Lung microvascular endothelial cell (primary cell): ENCODE measurements at regions not wholly inside any gene's neighbourhood (a gene's known extent, or its start where the extent isn't known, plus 50 kb on each side); places are given as distances from the start of the nearest gene placed in this dataset.
"Not testable (repeated sequence)": the region's sequence is repeated elsewhere in the genome, so short reads cannot be mapped to it uniquely, and the experiment has no call there.

ENCODE experiments used
- DNase-seq, 2 donors: peaks; one replicate each; pipeline versions ENCODE4 v3.0.0 to v3.0.0-alpha.2; 2010; ENCODE audit warnings: low read depth in 2 of 2

DNA sequence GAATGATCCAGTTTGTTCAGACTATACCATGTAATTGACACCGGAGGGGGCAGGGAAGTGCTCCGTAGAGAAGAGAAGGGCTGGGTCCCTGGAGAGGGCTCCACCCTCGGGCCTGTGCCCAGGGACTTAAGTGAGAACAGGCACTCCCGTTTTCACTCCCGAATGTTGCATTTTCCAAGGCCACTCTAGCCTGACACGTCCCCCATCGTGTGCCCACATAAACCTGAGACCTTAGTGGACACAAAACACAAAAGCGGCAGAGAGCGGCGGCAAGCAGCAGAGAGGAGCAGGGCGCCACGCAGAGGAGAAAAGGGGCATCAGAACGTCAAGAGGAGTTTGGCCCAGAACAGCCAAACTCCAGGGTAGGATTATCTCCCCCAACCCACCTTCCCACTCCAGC lies 1405.1 kb downstream of the GRIK2 start:
- DNase-seq, result no peak

DNA sequence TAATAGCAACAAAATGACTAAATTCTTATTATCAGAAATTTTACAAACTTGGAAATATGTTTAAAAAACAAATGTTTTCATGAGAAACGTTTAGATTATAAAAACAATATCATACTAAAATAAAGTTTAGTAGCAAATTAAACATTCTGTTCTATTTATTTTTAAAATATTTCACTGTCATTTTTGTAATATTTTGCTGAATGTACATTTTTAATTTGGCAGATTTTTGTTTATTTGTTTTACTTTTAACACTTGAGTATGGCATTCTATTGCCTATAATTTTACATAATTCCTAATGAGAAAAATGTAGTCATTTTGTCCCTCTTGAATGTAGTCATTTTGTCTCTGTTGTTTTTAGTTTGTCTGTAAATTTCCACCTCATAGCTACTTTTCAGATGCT lies 1400.2 kb downstream of the GRIK2 start:
- DNase-seq, result no peak

DNA sequence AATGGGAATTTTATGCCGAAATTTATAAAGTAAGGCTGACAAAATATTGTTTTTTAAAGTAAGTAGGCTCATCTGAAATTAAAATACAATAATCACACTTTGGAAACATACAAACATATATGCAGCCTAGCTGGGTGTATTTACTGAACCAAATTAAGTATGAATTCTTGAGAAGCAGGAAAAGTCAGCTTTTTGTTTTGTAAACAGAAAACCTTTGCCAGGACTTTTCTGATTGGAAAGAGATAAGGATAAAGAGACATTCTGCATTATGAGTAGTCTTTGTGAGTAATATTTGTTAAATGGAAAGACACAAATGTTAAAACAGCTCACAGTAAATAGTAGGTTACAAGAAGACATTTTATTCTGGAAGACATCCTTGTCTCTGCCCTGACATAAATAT lies 1380.8 kb downstream of the GRIK2 start:
- DNase-seq, result no peak

DNA sequence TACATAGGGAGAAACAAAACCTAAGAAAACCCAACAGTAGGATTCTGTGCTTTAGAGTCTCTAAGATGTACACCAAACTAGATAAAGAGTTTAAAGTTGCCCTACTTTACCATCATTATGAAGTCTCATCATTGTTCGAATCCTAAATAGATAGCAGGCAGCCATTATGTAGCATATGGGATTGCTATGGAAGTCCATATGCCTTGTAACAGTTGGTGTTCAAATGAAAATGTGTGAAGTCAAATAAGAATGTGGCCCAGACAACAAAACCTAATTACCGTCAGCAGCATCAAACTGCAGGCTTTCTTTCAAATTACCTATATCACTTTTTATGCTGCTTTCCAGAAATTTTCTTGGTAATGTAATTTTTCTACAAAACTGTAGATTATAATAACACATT lies 1380.1 kb downstream of the GRIK2 start:
- no peak for DNase-seq

DNA sequence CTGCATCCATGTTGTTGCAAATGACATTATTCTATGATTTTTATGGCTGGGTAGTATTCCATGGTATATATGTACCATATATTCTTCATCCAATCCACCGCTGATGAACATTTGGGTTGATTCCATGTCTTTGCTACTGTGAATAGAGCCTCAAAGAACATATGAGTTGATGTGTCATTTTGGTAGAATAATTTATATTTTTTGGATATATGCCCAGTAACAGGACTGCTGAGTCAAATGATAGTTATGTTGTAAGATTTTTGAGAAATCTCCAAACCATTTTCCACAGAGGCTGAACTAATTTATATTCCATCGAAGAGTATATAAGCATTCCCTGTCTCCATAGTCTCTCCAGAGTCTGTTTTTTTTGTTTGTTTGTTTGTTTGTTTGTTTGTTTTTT lies 1373.5 kb downstream of the GRIK2 start:
- no peak for DNase-seq

DNA sequence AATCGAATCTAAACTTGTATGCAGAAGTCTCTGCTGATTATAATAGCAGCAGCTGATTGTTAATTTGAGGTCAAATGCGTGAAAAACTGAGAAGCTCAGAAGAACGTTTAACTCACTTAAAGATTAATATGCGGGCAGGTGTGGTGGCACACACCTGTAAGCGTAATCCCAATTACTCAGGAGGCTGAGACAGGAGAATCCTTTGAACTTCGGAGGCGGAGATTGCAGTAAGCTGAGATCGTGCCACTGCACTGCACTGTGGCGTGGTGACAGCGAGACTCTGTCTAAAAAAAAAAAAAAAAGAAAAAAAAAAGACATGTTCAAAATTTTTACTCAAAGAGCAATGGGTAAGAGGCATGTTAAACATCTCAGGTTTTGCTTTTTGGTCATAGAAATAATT lies 1370.8 kb downstream of the GRIK2 start:
- DNase-seq, result no peak

DNA sequence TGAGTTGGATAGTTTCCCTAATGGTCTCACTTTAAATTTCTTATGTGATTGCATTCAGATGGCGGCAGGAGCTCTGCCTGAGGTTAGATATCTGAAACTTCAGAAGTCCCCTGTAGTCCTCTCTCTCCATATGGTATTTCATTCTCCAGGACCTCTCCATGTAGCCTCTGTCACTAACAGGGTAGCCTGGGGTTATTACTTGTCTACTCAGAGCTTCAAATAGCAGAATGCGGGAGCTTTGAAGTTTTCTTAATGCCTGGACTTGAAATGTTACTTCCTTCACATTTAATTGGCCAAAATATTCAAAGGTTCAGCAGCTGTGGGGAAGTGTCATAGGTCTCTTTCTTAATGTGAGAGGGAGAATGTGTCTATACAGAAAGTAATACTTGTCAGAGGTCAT lies 1370.4 kb downstream of the GRIK2 start:
- DNase-seq, result no peak

DNA sequence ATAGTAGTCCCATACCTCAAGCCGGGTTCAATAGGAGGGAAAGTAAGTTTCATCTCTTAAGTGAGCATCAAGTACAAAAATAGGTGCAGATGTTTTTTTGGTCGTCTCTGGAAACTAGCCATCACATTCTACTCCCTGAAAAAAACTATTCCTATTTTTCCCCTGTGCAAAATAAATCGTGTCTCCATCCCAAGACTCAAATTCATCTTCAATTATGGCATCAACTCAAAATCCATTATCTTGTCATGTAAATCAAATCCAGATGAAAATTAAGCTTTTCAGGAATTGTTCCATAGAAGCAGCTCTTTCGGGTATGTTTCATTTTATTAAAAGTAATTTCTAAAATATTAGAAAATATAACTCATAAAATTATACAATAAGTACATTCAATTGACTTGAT lies 1368.4 kb downstream of the GRIK2 start:
- no peak for DNase-seq

DNA sequence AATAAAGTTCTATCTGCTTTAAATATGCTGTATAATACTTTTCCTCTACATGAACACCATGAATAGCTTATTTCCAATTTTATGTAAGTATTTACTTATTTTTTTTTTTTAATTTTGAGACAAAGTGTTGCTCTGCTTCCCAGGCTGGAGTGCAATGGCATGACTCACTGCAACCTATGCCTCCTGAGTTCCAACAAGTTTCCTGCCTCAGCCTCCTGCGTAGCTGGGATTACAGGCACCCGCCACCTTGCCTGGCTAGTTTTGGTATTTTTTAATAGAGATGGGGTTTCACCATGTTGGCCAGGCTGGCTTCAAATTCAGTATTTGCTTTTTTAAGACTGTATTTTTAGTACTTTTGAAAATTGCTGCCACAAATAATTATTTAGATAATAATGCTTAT lies 1365.9 kb downstream of the GRIK2 start:
- DNase-seq, result no peak

DNA sequence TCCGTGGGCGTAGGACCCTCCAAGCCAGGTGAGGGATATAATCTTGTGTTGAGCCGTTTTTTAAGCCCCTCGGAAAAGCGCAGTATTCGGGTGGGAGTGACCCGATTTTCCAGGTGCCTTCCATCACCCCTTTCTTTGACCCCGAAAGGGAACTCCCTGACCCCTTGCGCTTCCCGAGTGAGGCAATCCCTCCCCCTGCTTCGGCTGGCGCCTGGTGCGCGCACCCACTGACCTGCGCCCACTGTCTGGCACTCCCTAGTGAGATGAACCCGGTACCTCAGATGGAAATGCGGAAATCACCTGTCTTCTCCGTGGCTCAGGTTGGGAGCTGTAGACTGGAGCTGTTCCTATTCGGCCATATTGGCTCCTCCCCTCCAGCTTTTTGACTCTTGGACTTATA lies 1365.0 kb downstream of the GRIK2 start:
- DNase-seq, result not testable (repeated sequence)

DNA sequence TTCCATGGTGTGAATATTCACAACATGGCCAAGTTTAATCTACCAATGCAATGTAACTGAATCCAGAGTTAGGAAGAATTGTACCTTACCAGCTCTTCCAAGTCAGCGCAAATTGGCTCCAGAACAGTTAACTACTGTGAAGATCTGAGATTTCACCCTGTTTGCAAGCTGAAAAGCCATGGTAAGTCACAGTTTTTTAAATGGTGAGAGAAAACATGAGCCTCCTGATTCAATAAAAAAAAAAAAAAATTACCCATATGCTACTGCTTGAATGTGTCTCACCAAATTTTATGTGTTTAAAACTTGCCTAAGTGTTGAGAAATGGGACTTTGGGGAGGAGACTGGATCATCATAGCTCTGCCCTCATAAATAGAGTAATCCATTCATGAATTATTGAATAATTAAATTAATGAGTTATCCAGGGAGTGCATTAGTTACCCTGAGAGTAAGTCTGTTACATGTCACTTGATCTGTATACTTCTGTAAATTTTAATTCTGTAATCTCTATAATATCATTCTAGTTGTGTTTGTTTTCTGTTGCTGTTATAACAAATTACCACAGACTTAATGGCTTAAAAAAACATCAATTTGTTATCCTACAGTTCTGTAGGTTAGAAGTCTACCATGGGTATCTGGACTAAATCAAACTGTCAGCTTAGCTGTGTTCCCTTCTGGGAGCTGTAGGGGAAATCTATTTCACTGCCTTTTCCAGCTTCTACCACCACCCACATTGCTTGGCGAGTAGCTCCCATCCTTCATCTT lies 1355.9 kb downstream of the GRIK2 start:
- no peak for DNase-seq

DNA sequence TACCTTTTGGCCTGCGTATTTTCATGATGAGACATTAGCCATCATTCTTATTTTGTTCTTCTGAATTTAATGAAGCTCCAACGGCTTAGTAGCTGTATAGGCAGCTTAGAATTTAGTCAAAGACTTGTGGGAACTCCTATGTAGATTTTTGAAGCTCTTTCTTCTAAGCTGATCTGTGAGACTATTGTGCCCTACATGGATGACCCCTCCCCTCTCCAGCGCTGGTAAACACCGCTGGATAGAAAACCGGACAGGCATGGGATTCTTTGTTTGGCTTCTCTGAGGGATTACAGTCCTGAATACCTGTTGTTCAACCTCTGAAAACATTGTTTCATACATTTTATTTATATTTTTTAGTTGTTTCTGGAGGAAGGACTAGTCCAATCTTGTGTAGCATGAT lies 1353.4 kb downstream of the GRIK2 start:
- DNase-seq, result no peak

DNA sequence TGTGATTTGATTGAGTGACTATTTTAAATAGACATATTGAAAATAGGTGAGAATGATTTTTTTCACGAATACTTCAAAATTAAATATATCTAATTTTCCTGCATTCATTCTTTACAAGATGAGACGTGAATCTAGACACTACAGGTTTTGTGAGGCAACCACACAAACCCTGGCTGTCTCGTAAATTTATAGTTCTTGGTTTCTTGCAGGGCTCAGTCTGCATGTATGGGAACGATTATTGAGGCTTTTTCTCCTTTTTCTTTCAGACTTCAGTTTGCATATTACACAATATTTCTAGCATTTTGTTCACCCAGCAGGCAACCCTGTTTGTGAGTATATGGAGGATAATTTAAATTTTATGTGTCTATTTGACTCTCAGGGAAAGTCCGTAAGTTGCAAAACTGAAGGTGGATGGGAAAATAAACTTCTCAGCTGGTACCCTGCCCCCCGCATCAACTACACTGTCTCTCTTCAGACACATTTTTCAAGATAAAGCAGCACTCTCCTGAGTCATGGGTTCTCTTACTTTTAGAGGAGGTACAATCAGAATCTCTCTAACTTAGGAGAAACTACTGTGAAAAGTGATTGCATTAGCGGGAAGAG lies 1349.3 kb downstream of the GRIK2 start:
- no peak for DNase-seq

DNA sequence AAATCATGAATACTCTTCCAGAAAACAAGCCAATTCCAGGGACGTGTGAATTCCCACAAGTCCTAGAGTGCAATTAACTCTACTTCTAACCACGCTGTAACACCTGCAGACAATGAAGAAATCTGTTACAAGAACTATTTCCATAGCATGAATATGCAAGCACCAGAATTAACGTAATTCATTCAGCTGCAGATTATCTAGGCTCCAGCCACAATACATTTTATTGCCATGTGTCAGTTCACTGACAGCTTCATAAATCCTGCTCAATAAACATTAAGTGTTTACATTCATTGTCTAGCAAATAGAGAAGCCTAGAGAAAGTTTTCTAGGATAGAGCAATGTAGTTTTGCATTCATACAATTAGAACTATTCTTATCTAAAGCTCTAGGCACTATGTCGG lies 1348.5 kb downstream of the GRIK2 start:
- DNase-seq, result no peak

DNA sequence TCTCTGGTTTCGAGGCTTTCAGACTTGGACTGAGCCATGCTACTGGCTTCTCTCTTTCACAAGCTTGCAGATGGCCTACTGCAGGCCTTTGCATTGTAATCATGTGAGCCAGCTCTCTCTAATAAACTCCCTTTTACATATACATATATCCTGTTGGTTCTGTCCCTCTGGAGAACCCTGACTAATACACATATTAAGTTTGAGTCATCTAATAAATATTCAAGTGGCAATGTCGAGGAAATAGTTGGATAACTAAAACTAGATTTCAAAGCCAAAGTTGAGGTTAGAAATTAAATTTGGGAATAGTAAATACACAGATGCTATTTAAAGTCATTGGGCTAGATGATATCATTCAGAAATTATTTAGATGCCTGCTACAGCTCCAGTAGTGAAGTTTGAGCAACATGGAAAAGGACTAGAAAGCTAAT lies 1343.4 kb downstream of the GRIK2 start:
- no peak for DNase-seq

DNA sequence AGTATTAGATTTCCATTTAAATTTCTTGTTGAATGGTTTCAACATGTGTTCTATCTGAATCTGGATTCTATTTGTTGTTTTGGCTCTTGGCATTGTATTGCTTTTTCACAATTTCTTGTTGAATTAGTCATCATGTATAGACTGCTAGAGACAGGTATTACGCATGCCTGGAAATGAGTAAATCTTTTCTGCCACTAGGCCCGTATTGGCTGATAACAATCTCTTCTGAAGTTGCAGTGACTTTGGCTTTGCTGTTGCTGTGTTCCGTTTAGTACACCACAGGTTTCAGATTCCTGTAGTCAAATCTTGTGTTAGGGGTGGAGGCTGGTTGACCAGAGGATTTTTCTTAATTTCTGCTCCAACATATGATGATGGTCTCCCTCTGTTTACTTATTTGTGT lies 1339.4 kb downstream of the GRIK2 start:
- DNase-seq, result no peak

DNA sequence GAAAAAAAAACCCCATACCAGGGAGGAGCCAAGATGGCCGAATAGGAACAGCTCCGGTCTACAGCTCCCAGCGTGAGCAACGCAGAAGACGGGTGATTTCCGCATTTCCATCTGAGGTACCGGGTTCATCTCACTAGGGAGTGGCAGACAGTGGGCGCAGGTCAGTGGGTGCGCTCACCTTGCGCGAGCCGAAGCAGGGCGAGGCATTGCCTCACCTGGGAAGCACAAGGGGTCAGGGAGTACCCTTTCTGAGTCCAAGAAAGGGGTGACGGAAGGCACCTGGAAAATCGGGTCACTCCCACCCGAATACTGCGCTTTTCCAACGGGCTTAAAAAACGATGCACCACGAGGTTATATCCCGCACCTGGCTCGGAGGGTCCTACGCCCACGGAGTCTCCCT lies 1328.6 kb downstream of the GRIK2 start:
- DNase-seq, result not testable (repeated sequence)

DNA sequence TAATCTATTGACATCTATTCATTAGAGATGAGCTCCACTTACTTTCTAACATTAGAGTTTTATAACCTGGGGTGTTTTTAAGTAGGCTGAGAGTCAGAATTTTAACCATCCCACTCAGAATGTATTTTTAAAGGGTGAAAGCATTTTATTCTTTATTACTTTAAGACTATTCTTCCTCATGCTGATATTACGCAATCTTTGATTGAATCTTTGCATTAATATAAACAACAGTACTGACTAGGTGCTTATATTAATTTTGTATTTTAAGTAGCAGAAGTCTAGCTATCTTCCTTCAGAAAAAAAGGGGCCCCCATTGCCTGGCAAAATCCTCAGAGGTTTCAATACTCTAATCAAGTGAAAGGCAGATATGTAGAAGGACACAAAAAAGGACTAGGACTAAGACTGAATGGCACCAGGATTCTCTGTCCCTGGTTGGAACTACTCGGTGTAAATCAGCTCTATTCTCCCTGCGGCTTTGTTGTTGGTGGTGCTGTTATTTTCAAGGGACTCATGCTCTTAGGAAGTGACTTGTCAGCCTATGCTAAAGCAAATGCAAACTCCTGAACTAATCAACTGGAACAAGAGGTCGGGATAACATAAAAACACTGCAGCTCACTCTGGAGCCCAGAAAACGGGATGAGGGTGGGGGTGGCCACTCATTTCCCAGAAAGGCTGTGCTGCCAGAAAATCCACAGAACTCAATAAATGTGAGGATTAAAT lies 1324.4 kb downstream of the GRIK2 start:
- DNase-seq, result no peak

DNA sequence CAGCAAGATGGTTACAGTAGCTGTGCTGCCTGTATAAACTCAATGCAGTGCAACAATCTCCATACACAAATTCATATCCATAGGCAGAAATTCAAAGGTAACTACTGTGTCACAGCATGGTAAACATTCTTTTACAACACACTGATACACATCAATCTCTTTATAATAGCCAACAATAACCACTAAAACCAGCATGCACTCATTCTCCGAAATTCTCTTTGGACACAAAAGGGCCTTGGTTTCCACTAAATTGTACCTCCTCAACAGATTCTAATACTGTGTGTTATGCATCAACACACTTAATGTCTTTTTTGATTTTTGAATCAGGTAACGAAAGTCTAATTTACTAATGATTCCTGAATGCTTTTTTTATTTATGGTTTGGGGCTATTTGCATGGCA lies 1323.7 kb downstream of the GRIK2 start:
- DNase-seq, result no peak

DNA sequence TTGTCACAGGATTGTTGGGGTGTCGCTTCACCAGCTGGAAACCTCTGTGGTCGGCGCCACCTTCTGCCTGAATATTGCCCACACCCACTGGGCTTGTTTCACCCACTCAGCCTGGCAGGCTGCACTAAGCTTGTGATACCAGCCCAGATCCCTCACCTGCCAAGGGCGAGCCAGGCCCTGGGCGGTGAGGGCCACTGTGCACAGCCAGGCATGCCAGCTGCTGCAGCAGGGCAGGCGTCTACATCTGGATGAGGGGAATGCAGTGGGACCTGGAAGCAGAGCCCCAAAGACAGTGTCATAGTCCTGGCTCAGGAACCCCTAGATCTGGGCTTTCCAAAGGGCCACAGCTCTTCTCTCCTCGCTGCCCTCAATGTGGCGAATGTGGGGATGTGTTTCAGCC lies 1307.5 kb downstream of the GRIK2 start:
- DNase-seq, result no peak

DNA sequence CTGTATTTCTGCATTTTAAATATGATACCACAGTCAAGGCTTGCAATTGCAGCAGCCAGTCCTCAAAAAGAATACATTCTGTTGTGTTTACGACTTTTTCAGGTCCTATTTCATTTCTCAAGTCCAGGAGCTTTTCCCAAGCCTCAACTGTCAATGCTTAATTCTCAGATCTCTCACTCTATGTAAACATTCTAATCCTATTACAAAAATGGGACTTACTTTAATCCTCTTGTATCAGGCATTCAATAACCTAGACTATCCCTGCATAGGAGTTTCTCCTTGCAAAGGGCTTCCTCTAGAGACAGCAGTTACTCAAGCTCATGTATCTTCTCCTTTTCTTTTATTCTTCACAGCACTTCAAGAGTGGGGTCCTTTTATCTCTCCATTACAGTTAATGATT lies 1293.0 kb downstream of the GRIK2 start:
- no peak for DNase-seq

DNA sequence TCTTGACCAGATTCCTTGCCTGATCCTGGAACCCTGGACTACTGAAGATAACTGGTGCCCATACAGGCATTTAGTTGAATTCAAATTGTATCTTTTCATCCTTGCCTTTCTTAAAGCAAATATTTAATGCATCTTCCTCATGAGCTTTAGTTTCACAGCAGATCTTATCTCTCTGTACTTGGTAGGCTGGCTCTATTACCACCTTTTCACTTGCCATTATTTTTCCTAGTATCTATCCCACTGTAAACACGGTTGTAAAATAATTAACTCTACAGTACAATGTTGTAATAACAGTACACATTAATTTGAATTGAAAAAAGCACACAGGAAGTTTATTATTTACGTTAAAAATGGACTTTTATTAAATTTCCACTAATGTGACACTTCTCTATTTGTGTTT lies 1286.9 kb downstream of the GRIK2 start:
- DNase-seq, result no peak

DNA sequence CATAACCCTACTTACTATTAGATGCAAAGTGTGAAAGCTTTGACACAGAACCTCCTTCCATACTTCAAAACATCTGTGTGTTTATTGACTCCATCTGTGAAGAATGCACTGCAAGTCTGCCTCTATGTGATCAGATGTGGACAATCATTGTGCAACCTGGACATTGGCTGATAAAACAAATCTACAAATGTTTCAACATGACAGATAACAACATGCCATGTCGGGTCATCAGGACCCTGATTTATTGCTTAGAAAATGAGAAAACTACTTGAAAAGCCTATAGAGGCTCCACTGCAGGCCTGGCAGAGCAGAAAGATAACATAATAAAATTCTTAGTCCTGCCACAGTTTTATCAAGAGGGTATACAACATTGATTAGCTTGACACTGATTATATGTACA lies 1286.4 kb downstream of the GRIK2 start:
- DNase-seq, result no peak
